Transverse colon (tissue), 4 donors: ENCODE measurements at regions not wholly inside any gene's neighbourhood (a gene's known extent, or its start where the extent isn't known, plus 50 kb on each side); places are given as distances from the start of the nearest gene placed in this dataset.

Source experiments
- DNase-seq: peaks from one replicate; pipeline ENCODE4 v3.0.0-alpha.2; 2019
- H3K27ac ChIP-seq, 4 donors: fragments of 200-600 bp; sonication (generic); 2 replicates each; pipeline ENCODE4 v1.5.1; 2016 to 2018; ENCODE audit warnings: inconsistent platforms in 4 of 4
- H3K27me3 ChIP-seq: fragments of 200-600 bp; sonication (generic); 2 replicates; pipeline ENCODE4 v1.5.1; 2017; ENCODE audit warnings: inconsistent platforms
- H3K36me3 ChIP-seq, 4 donors: fragments of 200-600 bp; sonication (generic); 2 replicates each; pipeline ENCODE4 v1.5.1; 2017 to 2019; ENCODE audit warnings: inconsistent platforms in 4 of 4
- H3K4me1 ChIP-seq, 4 donors: fragments of 200-600 bp; sonication (generic); 2 replicates each; pipeline ENCODE4 v1.5.1; 2017 to 2020; ENCODE audit warnings: inconsistent platforms in 4 of 4
- H3K4me3 ChIP-seq, 4 donors: fragments of 200-600 bp; sonication (generic); 1 replicate in 1 of 4; 2 replicates in 3 of 4; pipeline versions ENCODE4 v1.5.1 to v1.6.1; 2017 to 2019; ENCODE audit warnings: inconsistent platforms in 4 of 4
- H3K9me3 ChIP-seq, 2 donors: fragments of 200-600 bp; sonication (generic); 2 replicates each; pipeline ENCODE4 v1.5.1; 2017 to 2019; ENCODE audit warnings: inconsistent platforms in 2 of 2
- CTCF ChIP-seq, 5 experiments: fragments of 200-600 bp in 3 of 5; fragments of 450-650 bp in 2 of 5; sonication (generic) in 3 of 5; IDR thresholded peaks; 1 replicate in 2 of 5; 2 replicates in 3 of 5; pipeline ENCODE4 v1.5.1; 2016 to 2017; ENCODE audit warnings: antibody characterized with exemption in 5 of 5, inconsistent platforms in 3 of 5, mild to moderate bottlenecking in 2 of 5, moderate library complexity in 1 of 5
- EP300 ChIP-seq: sonication (generic); formaldehyde crosslinking; IDR thresholded peaks from one replicate; pipeline ENCODE4 v1.6.1; 2017; ENCODE audit warnings: antibody characterized with exemption, low read depth
- POLR2A ChIP-seq: fragments of 450-650 bp; IDR thresholded peaks from one replicate; pipeline ENCODE4 v1.6.1; 2016; ENCODE audit warnings: antibody characterized with exemption, mild to moderate bottlenecking, moderate library complexity
- POLR2AphosphoS5 ChIP-seq, 3 donors: sonication (generic); formaldehyde crosslinking; IDR thresholded peaks; one replicate each; pipeline ENCODE4 v1.6.1; 2016; ENCODE audit warnings: antibody characterized with exemption in 3 of 3
- WGBS, 2 donors: methylation state at CpG; one replicate each; pipeline ENCODE4 v1.1.5; 2018; ENCODE audit warnings: low coverage in 1 of 2; 5-methylcytosine and 5-hydroxymethylcytosine counted together
- in situ Hi-C, 4 donors: fragments of 200-750 bp; cut with MboI; loops; one replicate each; pipeline versions ENCODE4 v1.15.0 to v1.15.1; 2017; ENCODE audit warnings: low sequenced_read_pairs in 3 of 4, low pct_ligation_motif_present in 1 of 4, low pct_unique_long_range_greater_than_20kb in 1 of 4
- intact Hi-C: fragments of 100-400 bp; cut with DNase I; formaldehyde crosslinking; loops from one replicate; pipeline ENCODE4 v1.15.1; 2023; ENCODE audit warnings: low total_unique reads

- intact Hi-C loops (no loop called here), in situ Hi-C loops (no loop called here)
- 77 to 84% methylated on average over 5 to 6 of the region's 6 CpGs for WGBS, 2 donors
- Histone ChIP-seq H3K4me1 (peaks cover 0 to 13% (median 0%) of the 10 kb centered on the region in 4 donors), H3K36me3 (no peaks in the 10 kb centered on the region), H3K27ac (no peak overlapping the region), H3K9me3 (no peaks in the 10 kb centered on the region), H3K4me3 (no peak overlapping the region), H3K27me3 (no peaks in the 10 kb centered on the region)
- TF ChIP-seq POLR2AphosphoS5 (IDR thresholded peaks at IDR 0.05), result no peak
- no peak for TF ChIP-seq CTCF (IDR thresholded peaks at IDR 0.05)
- no peak for TF ChIP-seq EP300
- TF ChIP-seq POLR2A, result no peak
- no peak for DNase-seq
Measured at GRCh38 chr1:113269168-113269963, 120.9 kb upstream of the MAGI3 start.

GRCh38 chr1:113271039-113271438 lies 119.3 kb upstream of the MAGI3 start:
- Histone ChIP-seq H3K27me3 (no peaks in the 10 kb centered on the region), H3K4me3 (no peak overlapping the region), H3K27ac (peak overlapping the region; percentile 4 to 49 (median 36)), H3K9me3 (no peaks in the 10 kb centered on the region), H3K4me1 (peaks cover 0 to 13% (median 0%) of the 10 kb centered on the region in 4 donors), H3K36me3 (no peaks in the 10 kb centered on the region)
- intact Hi-C loops (no loop called here), in situ Hi-C loops (no loop called here)
- 27 to 54% methylated on average over 3 to 4 of the region's 4 CpGs for WGBS, 2 donors
- no peak for TF ChIP-seq POLR2A
- TF ChIP-seq EP300, result no peak
- TF ChIP-seq POLR2AphosphoS5 (IDR thresholded peaks at IDR 0.05), result peak in 1 of 3 donors; percentile 16
- TF ChIP-seq CTCF (IDR thresholded peaks at IDR 0.05), result no peak
- DNase-seq, result peak; percentile 32

GRCh38 chr1:113275083-113275482 lies 115.2 kb upstream of the MAGI3 start:
- no peaks in the 10 kb centered on the region for H3K36me3 ChIP-seq
- WGBS, 2 donors, result 76 to 82% methylated on average over 1 of the region's 1 CpG
- peaks cover 0 to 17% (median 2%) of the 10 kb centered on the region in 4 donors for H3K4me1 ChIP-seq
- DNase-seq, result no peak
- no peak overlapping the region for H3K27ac ChIP-seq
- in situ Hi-C loops, result no loop called here
- no peaks in the 10 kb centered on the region for H3K27me3 ChIP-seq
- intact Hi-C loops, result no loop called here
- H3K4me3 ChIP-seq, result no peak overlapping the region
- TF ChIP-seq EP300, result no peak
- TF ChIP-seq CTCF (IDR thresholded peaks at IDR 0.05), result no peak
- no peak for TF ChIP-seq POLR2A
- TF ChIP-seq POLR2AphosphoS5 (IDR thresholded peaks at IDR 0.05), result no peak
- no peaks in the 10 kb centered on the region for H3K9me3 ChIP-seq

DNA sequence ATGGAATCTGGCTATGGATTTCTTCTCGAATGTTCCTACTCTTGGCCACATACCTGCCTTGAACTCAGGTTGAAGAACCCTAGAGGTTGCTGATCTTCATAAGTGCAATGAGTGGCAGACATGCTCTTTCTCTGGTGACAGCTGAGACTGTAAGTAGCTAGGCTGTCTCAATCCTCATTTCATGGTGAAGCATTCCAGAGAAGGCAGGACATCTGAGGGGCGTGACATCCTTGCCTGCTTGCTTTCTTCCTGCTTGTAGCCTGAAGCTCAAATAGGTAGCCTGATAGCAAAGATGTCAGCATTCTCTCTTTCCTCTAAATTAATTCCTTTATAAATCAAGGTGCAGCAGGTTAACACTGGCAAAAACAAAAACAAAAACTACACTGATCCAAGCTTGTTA lies 114.6 kb upstream of the MAGI3 start:
- TF ChIP-seq POLR2A, result no peak
- Histone ChIP-seq H3K9me3 (no peaks in the 10 kb centered on the region), H3K27me3 (no peaks in the 10 kb centered on the region), H3K4me1 (peaks cover 0 to 17% (median 2%) of the 10 kb centered on the region in 4 donors), H3K4me3 (no peak overlapping the region), H3K36me3 (no peaks in the 10 kb centered on the region), H3K27ac (no peak overlapping the region)
- in situ Hi-C loops (no loop called here), intact Hi-C loops (no loop called here)
- WGBS, 2 donors, result 20 to 79% methylated on average over 1 to 2 of the region's 2 CpGs
- no peak for DNase-seq

DNA sequence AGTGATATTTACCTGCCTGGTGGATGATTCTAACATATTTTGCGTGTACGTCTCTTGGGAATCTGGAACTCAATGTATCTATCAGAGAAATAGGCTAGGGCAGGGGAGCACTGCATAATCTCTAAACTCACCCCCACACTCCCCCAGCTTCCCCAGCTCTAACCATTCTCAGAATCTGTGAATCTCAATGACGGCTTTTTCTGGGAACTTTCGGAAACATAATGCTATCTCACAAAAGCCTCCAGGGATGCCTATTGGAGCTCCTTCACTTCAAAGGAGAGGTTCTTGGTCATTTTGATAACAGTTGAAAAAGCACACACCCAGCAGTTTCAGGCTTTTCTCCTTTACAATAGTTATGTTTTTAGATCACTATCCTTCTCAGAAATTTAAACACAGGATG lies 113.8 kb upstream of the MAGI3 start:
- no peaks in the 10 kb centered on the region for H3K36me3 ChIP-seq
- in situ Hi-C loops, result no loop called here

More for the DNA sequence above, 113.8 kb upstream of the MAGI3 start:
- Histone ChIP-seq H3K4me1 (peaks cover 0 to 15% (median 5%) of the 10 kb centered on the region in 4 donors), H3K9me3 (no peaks in the 10 kb centered on the region), H3K27ac (no peak overlapping the region), H3K4me3 (no peak overlapping the region), H3K27me3 (no peaks in the 10 kb centered on the region)
- intact Hi-C loops, result no loop called here
- 91 to 92% methylated on average over 4 of the region's 4 CpGs for WGBS, 2 donors
- no peak for DNase-seq
- no peak for TF ChIP-seq POLR2AphosphoS5 (IDR thresholded peaks at IDR 0.05)
- no peak for TF ChIP-seq EP300
- no peak for TF ChIP-seq POLR2A
- TF ChIP-seq CTCF (IDR thresholded peaks at IDR 0.05), result no peak
